A673 (cell line): ENCODE measurements at regions not wholly inside any gene's neighbourhood (a gene's known extent, or its start where the extent isn't known, plus 50 kb on each side); places are given as distances from the start of the nearest gene placed in this dataset.

Experiments
- EZH2 ChIP-seq: fragments of 200-600 bp; sonication (generic); IDR thresholded peaks from 2 replicates; pipeline ENCODE4 v1.6.1; 2017; ENCODE audit warnings: borderline replicate concordance, low read depth, mild to moderate bottlenecking, mixed read lengths, antibody characterized with exemption, low read length; ENCODE audit not compliant: poor library complexity, severe bottlenecking
- TF ChIP-seq, protein P1 (sequence below): fragments of 300-800, 200-600 bp; sonication (generic); conservative IDR thresholded peaks from 2 replicates; pipeline ENCODE4 v1.5.1; 2017; ENCODE audit warnings: low read depth, mild to moderate bottlenecking, antibody characterized with exemption, low read length, moderate library complexity, mixed read lengths

DNA sequence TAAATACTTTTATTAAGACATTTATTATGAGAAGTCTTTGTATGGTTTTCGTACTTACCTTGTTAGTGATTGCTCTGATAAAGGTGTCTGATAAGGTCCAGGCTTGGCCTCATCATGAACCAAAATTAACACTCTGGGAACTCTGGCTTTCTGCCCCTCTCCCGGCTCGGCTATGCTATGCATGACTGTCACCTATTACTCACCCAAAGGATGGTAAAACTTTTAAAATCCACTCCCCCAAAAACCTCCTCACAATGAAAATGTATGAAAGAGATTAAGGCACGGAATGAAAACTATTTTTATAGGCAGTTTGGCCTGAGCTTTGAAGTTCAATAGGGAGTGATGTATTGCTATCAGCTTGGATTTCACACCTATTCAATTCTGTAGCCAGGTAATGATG is 217.3 kb upstream of the TBX3 start:
- TF ChIP-seq EZH2 = no peak
- TF ChIP-seq, protein P1, sequence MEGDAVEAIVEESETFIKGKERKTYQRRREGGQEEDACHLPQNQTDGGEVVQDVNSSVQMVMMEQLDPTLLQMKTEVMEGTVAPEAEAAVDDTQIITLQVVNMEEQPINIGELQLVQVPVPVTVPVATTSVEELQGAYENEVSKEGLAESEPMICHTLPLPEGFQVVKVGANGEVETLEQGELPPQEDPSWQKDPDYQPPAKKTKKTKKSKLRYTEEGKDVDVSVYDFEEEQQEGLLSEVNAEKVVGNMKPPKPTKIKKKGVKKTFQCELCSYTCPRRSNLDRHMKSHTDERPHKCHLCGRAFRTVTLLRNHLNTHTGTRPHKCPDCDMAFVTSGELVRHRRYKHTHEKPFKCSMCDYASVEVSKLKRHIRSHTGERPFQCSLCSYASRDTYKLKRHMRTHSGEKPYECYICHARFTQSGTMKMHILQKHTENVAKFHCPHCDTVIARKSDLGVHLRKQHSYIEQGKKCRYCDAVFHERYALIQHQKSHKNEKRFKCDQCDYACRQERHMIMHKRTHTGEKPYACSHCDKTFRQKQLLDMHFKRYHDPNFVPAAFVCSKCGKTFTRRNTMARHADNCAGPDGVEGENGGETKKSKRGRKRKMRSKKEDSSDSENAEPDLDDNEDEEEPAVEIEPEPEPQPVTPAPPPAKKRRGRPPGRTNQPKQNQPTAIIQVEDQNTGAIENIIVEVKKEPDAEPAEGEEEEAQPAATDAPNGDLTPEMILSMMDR = no peak
